IPS-NIHi7 (cell line): ENCODE measurements at regions not wholly inside any gene's neighbourhood (a gene's known extent, or its start where the extent isn't known, plus 50 kb on each side); places are given as distances from the start of the nearest gene placed in this dataset.

Experiments
- DNase-seq: peaks from one replicate; pipeline ENCODE4 v3.0.0; 2012; ENCODE audit warnings: mixed read lengths; ENCODE audit errors: extremely low spot score

- no peak for DNase-seq
Observed at GRCh38 chr3:194279701-194280360, 71.3 kb downstream of the CPN2 start.

DNA sequence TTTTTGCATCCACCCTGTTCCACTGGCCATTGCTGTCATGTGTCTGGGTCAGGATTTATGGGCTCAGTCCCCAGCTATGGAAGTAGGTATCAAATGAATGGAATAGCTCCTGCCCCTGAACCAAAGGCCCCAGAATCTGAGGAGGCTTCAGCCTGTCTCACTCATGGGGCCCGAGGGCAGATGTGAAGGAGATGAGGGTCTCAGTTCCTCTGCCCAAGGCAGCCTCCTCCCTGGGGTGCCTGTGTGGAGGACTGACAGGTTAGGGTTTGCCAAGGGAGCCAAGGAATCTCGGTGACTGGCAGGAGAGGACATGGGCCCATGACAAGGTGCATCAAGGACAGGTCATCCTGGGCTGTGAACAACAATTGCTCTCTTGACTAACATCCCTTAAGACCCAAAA, 70.4 kb downstream of the CPN2 start:
- no peak for DNase-seq

GRCh38 chr3:194281306-194281705, 69.8 kb downstream of the CPN2 start:
- DNase-seq, result no peak

GRCh38 chr3:194281766-194282165, 69.4 kb downstream of the CPN2 start:
- no peak for DNase-seq

DNA sequence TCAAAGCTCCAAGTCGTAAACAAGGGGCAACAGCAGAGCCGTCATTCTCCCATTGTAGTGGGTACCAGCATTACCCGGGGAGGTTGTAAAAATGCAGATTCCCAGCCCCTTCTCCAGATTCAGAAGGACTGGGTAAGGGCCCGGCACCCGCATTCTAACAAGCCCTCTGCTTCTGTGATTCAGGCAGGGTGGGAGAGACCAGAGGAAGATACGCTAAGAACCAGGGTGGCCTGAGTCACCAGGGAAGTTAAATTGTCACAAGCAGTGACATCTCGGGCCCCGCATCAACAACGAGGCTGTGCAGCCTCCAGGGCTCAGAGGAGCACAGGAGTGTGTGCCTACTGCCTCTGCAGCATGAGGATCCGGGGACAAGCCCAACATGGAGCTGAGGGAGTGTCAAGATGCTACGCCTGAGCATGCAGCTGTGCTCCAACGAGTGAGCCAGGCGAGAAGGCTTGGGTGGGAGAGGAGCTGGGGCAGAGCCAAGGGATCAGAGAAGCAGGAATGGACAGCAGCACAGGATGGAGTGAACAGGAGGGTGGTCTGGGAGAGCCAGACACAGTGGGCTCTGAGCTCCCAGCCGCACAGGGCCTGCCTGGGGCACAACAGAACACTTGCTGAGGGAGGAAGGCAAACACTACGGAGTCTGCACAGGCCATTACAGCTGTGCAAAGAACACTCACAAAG, 68.5 kb downstream of the CPN2 start:
- no peak for DNase-seq

- DNase-seq, result no peak
Observed at GRCh38 chr3:194283221-194284006, 67.7 kb downstream of the CPN2 start.

- no peak for DNase-seq
Observed at GRCh38 chr3:194284351-194284750, 66.8 kb downstream of the CPN2 start.

DNA sequence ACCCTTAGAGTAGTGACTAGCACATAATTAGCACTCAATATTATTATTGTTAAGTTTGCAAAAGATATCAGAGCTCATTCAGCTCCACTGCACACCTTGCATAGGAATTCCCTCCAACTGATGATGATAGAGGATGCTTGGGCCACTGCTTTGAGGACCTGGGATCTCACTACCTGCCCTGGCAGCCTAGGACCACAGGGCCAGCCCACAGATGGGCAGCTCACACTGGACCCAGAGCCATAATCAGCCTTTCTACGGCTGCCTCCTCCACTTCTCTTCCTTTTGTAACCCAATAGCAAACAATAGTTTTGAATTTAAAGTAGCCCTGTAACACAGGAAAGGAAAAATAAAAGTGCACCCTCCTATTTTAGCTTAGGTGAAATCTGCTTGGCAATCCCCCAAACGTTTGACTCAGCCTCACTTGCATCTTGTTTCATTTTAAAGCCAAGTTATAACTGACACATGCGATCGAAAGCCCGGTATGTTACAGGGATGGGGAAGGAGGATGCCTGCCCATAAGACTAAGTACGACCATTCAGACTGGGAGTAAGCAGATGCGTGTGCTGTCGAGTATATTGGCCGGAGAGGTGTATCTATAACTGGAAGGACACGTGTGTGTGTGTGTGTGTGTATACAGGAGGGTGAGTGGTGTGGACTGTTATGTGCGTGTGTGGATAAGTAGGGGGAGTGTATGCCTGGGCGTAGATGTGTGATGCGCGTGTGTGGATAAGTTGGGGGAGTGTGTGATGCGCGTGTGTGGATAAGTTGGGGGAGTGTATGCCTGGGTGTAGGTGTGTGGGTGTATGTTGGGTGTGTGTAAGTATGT, 65.9 kb downstream of the CPN2 start:
- no peak for DNase-seq

DNA sequence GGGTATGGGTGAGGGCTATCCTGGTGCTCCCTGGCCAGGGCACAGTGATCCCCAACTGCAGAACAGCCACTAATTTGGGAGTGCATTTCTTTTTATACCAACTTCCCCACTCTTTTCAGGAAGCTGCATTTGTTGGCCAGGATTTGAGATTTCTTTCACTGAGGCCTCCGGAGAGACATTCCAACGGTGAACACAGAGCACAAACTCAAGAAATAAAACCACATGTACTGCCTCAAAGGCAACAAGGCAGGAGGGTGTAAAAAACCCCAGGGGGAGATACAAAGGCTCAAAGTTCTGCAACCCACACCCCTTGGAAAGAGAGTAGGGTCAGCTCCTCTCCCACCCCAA, 65.3 kb downstream of the CPN2 start:
- no peak for DNase-seq

- peak; percentile 78 for DNase-seq
Observed at GRCh38 chr3:194286375-194287146, 64.6 kb downstream of the CPN2 start.

DNA sequence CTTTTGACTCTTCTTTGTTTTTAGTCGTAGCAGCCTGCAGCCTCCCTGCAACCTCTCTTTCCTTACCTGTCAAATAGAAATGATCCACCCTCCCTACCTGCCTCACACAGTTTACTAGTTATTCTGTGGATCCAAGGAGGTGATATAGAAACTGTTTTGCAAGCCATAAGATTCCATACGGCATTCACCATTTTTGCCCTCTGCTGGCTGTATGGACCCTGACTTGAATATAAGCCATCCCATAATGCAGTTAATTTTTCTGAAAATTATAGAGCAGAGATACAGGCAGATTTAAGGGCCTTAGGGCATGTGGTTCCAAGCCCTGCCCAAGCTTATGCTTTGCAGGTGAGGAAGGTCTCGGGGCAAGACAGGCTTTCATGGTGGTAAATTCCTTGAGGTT, 63.8 kb downstream of the CPN2 start:
- DNase-seq, result no peak

DNA sequence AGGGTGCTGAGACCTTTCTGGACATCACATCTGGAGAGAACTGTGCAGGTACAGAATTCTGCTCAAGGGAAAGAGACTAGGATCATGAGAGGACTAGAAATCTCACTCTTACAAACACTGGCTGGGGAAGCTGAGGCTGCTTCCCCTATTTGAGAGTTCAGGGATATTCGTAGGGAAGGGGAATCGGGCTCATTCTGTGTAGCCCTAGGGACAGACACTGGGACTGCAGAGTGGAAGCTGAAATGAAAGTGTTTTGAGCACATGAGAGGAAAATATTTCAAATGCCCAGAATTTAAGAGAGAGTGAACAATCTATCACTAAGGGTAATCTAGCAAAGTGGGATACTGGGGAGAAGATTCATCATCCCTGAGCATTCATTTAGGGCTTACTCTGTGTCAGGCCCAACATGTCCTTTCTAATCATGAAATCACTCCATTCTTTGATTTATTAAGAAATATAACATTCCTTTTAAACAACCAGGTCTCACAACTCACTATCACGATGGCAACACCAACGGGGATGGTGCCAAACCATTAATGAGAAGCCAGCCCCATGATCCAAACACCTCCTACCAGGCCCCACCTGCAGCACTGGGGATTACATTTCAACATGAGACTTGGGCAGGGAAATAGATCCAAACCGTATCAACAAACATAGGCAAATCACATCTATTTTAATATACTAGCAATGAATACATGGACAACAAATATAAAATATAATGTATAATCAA, 63.0 kb downstream of the CPN2 start:
- DNase-seq, result no peak
